ENCODE measurements at regions not wholly inside any gene's neighbourhood (a gene's known extent, or its start where the extent isn't known, plus 50 kb on each side); places are given as distances from the start of the nearest gene placed in this dataset.

DNA sequence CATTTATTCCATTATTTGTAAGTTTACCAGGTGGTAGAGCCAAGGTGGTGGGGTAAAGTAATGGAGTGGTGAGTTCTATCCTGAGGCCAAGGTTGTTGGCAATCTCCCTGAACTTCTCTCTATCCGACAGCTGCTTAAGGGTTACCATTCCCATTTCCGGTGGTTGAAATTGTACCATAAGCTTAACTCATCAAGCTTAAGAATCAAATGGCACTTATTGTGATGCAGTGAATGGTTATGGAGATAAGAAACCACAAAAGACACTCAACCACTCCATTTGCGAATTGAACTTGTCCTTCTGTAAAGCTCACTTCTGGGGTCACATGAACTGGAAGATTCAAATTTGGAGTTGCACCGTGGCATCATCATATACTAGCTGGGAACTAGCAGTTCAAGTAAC lies 287.4 kb upstream of the SLCO3A1 start:
- TF ChIP-seq, protein P1, sequence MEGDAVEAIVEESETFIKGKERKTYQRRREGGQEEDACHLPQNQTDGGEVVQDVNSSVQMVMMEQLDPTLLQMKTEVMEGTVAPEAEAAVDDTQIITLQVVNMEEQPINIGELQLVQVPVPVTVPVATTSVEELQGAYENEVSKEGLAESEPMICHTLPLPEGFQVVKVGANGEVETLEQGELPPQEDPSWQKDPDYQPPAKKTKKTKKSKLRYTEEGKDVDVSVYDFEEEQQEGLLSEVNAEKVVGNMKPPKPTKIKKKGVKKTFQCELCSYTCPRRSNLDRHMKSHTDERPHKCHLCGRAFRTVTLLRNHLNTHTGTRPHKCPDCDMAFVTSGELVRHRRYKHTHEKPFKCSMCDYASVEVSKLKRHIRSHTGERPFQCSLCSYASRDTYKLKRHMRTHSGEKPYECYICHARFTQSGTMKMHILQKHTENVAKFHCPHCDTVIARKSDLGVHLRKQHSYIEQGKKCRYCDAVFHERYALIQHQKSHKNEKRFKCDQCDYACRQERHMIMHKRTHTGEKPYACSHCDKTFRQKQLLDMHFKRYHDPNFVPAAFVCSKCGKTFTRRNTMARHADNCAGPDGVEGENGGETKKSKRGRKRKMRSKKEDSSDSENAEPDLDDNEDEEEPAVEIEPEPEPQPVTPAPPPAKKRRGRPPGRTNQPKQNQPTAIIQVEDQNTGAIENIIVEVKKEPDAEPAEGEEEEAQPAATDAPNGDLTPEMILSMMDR (IDR thresholded peaks at IDR 0.05), result no peak

DNA sequence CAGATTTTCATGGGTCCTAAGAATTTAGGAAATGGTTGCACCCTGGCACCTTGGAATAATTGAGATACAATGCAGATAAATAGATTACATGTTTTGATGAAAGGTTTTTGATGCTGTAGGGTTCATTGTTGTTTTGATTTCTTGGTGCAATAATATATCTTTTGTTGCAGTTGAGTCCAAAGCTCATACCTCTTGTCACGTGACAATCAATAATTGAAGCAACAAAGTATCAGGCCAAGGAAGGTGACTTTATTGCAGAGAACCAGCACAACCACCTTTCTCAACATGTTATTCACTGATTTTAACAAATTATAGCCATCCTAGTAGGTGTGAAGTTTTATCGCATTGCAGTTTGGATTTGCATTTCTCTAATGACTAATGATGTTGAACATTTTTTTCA lies 285.5 kb upstream of the SLCO3A1 start:
- TF ChIP-seq, protein P1 (IDR thresholded peaks at IDR 0.05), result no peak

- TF ChIP-seq, protein P1 (IDR thresholded peaks at IDR 0.05), result no peak
These were observed 281.4 kb upstream of the SLCO3A1 start for GRCh38 chr15:91572110-91572509.

DNA sequence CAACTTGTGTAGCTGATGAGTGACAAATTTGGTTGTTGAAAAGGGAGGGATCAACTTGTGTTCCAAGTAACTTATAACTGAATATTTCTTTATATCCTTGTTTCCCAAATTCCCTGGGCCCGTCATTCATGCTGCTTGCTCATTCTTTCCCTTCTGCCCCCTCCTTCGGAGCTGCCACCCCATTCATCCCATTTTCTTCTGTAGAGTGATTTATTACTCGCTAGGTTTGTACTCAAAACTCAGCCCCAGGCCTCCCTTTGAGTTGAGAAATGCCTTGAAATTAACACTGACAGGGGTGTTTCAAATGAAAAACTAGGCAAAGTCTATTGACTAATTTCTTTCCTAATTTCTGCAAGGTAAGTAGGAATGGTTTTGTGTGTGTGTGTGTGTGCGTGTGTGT lies 277.4 kb upstream of the SLCO3A1 start:
- TF ChIP-seq, protein P1 (IDR thresholded peaks at IDR 0.05), result no peak

GRCh38 chr15:91578511-91578910 lies 275.0 kb upstream of the SLCO3A1 start:
- TF ChIP-seq, protein P1 (IDR thresholded peaks at IDR 0.05), result no peak

DNA sequence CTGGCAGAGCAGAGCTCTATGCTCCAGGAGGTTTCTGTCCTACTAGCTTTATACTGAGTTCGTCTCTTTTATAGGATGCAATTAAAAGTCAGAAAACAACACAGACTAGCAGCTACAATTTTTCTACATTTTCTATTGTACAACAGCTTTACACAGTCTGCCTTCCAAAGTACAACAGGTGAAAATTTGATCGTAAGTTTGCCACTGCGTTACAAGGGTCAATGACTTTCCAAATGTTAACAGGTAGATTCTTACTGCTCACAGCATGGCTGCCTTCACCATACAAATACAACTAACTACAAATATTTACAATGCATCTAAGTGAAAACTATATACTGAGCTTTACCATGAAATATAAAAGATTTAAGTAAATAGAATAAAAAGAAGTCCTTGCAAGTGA lies 268.6 kb upstream of the SLCO3A1 start:
- TF ChIP-seq, protein P1 (IDR thresholded peaks at IDR 0.05), result no peak

DNA sequence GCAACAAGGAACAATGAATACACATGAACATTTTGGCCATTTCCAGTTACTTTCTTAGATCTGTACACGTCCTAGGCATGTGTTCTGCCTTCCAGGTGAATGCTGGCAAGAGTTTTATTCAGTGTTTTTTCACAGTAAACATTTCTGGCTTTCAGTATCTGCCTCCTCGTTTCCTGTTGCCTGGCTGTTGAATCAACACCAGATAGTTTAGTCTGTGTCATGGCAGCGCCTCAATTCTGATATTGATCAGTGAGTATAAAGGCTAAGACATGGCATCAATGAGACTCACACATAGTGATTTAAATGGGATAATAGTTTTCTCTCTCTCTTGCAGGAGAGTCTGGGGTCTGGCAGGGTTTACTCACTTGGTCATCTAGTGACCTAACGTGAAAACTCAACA lies 266.9 kb upstream of the SLCO3A1 start:
- TF ChIP-seq, protein P1 (IDR thresholded peaks at IDR 0.05), result no peak

DNA sequence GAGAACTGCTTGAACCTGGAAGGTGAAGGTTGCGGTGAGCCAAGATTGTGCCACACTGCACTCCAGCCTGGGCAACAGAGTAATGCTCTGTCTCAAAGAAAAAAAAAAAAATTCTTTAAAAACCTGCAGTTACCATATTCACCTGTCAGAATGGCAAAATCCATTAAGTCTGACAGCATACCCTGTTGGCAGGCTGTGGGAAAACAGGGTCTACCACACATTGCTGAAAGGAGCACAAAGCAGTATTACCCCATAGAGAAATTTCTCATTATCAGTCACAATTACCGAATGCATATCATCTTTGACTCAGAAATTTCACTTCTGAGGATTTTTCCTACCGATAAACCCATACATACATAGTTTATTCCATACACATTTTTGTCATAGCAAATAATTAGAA lies 264.1 kb upstream of the SLCO3A1 start:
- TF ChIP-seq, protein P1 (IDR thresholded peaks at IDR 0.05), result peak; percentile 29; the same call in 1 of the 2 replicates

Measured in LNCAP (cell line).